NCI-H1092 (cell line): ENCODE measurements at regions not wholly inside any gene's neighbourhood (a gene's known extent, or its start where the extent isn't known, plus 50 kb on each side); places are given as distances from the start of the nearest gene placed in this dataset.
"Not testable (repeated sequence)": the region's sequence is repeated elsewhere in the genome, so short reads cannot be mapped to it uniquely, and the experiment has no call there.

Experiments
- DNase-seq: peaks from one replicate; lab custom pipeline; 2025; lab: John Stamatoyannopoulos, UW

- DNase-seq: no peak
These were observed 67.3 kb upstream of the KMT2C start for GRCh38 chr7:152502813-152503790.

GRCh38 chr7:152501506-152501905 is 65.7 kb upstream of the KMT2C start:
- no peak for DNase-seq

GRCh38 chr7:152499969-152500368 is 64.2 kb upstream of the KMT2C start:
- DNase-seq: not testable (repeated sequence)

GRCh38 chr7:152495867-152496266 is 60.1 kb upstream of the KMT2C start:
- DNase-seq: no peak

- no peak for DNase-seq
These were observed 57.1 kb upstream of the KMT2C start for GRCh38 chr7:152492952-152493351.

GRCh38 chr7:152489044-152489443 is 53.2 kb upstream of the KMT2C start:
- no peak for DNase-seq

- DNase-seq: no peak
These were observed 51.2 kb upstream of the KMT2C start for GRCh38 chr7:152486968-152487367.

GRCh38 chr7:152485826-152486225 is 50.0 kb upstream of the KMT2C start:
- DNase-seq: no peak
